RWPE1 (cell line): ENCODE measurements at regions not wholly inside any gene's neighbourhood (a gene's known extent, or its start where the extent isn't known, plus 50 kb on each side); places are given as distances from the start of the nearest gene placed in this dataset.

Experiments used
- CTCF ChIA-PET: fragments of 350-600 bp; sonication (Branson Sonifier 250); formaldehyde crosslinking; extraction: SDS; loops from one replicate; lab custom pipeline; 2021; lab: Yijun Ruan, JAX
- POLR2A ChIA-PET: fragments of 400-600 bp; formaldehyde crosslinking; extraction: SDS; loops from one replicate; lab custom pipeline; 2020; ENCODE audit warnings: antibody characterized with exemption; ENCODE audit not compliant: low non-redundant PET; lab: Yijun Ruan, JAX
- DNase-seq: peaks from one replicate; pipeline ENCODE4 v3.0.0; 2012; ENCODE audit warnings: low spot score
- H3K27ac ChIP-seq: fragments of 450-650 bp; 2 replicates; pipeline ENCODE4 v1.5.1; 2017
- TF ChIP-seq, protein P1 (sequence below): fragments of 450-650 bp; conservative IDR thresholded peaks from 2 replicates; pipeline ENCODE4 v1.5.1; 2017; ENCODE audit warnings: low read depth, mild to moderate bottlenecking

DNA sequence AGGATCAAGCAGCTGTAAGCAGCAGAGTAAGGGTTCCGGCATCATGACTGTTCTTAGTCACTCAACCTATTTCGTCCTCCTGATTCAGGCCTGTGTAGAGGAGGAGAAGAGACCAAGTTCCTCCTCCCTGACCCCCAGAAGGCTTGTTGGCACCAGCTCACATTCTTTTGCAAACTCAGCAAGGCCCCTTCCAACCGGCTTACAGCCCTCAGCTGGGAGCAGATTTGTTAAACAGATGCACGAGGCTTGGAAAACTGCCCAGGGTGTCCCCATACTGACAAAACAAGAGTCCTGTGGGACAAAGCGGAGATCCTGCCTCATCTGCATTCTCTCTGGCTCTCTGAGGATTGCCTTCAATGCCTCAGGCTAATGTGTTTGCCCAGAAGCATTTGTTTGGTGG lies 113.2 kb upstream of the SOX21 start:
- CTCF ChIA-PET: interaction anchor here (0.6 kb wide), 1 partner anchor 671 kb away, joined by 4 read pairs; no protein-coding TSS in a partner anchor
- TF ChIP-seq, protein P1, sequence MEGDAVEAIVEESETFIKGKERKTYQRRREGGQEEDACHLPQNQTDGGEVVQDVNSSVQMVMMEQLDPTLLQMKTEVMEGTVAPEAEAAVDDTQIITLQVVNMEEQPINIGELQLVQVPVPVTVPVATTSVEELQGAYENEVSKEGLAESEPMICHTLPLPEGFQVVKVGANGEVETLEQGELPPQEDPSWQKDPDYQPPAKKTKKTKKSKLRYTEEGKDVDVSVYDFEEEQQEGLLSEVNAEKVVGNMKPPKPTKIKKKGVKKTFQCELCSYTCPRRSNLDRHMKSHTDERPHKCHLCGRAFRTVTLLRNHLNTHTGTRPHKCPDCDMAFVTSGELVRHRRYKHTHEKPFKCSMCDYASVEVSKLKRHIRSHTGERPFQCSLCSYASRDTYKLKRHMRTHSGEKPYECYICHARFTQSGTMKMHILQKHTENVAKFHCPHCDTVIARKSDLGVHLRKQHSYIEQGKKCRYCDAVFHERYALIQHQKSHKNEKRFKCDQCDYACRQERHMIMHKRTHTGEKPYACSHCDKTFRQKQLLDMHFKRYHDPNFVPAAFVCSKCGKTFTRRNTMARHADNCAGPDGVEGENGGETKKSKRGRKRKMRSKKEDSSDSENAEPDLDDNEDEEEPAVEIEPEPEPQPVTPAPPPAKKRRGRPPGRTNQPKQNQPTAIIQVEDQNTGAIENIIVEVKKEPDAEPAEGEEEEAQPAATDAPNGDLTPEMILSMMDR: no peak
- POLR2A ChIA-PET: no interaction called here
- H3K27ac ChIP-seq: no peak overlapping the region
- DNase-seq: no peak

DNA sequence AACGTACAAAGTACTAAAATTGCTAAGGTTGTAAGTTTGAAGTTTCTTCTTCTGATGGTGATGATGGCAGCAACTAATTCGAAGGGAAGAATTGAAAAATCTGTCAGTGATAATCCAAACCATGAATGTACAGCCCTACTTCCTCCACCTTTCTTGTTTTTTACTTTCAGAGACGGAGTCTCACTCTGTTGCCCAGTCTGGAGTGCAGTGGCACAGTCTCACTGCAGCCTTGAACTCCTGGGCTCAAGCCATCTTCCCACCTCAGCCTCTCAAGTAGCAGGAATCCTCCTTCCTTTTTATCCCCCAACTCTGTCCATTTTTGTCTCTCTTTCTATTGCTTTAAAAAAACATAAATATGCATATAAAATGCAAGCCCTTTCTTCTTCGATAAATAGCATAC lies 112.3 kb upstream of the SOX21 start:
- POLR2A ChIA-PET: no interaction called here
- CTCF ChIA-PET: no interaction called here
- DNase-seq: no peak
- TF ChIP-seq, protein P1: no peak
- H3K27ac ChIP-seq: no peak overlapping the region

DNA sequence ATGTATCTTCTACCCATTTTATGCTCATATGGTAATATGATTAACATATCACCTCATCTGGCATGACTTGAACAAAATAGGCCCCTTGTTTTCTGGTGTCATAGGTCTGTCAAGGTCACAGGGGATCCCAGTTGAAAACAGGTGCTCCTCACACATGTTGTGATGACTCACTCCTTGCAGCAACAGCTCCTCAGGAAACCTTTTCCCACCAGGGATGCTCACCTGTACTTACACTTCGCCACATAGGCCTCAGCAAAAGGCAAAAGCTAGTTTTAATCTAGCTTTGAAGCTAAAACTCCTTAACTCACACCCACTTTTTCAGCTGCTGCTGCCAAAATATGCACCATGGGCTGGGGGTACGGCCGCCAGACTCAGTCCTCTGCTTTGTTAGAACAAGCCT lies 110.0 kb upstream of the SOX21 start:
- TF ChIP-seq, protein P1: no peak
- DNase-seq: no peak
- H3K27ac ChIP-seq: no peak overlapping the region
- ChIA-PET CTCF (no interaction called here), POLR2A (no interaction called here)

DNA sequence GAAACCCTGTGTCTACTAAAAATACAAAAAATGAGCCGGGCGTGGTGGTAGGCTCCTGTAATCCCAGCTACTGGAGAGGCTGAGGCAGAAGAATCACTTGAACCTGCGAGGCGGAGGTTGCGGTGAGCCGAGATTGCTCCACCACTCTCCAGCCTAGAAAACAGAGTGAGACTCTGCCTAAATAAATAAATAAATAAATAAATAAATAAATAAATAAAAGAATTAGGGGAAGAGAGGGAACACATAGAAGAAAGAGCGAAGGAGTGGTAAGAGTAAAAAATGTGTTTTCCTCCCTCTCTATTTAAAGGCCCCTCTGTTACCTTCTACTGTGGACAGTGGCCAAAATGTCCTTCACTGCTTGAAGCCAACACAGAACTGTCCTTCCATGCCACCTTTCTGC lies 103.9 kb upstream of the SOX21 start:
- TF ChIP-seq, protein P1: no peak
- CTCF ChIA-PET: no interaction called here
- POLR2A ChIA-PET: no interaction called here
- no peak for DNase-seq
- no peak overlapping the region for H3K27ac ChIP-seq

DNA sequence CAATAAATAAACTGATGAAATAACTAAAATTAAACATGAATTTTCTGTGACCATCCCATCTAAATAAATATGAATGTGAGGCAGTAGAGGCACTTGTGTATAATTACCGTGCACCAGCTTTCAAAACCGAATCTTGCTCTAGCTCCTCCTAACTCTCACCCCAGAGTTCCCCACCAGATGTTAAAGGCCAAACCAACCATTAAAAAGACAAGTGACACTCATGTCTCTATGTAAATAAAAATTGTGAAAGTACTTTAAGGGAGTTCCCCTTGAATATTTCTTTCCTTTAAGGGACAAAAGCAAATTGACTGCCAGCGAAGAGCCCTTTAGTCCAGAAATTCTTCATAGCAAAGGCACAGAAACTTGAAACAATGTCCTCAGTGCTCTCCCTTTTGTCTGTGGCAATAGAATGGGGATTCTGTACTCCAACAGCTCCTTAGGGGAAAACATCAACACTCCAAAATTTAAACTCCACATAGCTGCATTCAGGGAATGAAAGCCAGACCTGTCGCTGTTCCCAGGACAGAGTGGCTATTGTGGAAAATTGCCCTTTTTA lies 101.7 kb upstream of the SOX21 start:
- no peak for DNase-seq
- POLR2A ChIA-PET: no interaction called here
- TF ChIP-seq, protein P1: no peak
- CTCF ChIA-PET: no interaction called here
- H3K27ac ChIP-seq: no peak overlapping the region

DNA sequence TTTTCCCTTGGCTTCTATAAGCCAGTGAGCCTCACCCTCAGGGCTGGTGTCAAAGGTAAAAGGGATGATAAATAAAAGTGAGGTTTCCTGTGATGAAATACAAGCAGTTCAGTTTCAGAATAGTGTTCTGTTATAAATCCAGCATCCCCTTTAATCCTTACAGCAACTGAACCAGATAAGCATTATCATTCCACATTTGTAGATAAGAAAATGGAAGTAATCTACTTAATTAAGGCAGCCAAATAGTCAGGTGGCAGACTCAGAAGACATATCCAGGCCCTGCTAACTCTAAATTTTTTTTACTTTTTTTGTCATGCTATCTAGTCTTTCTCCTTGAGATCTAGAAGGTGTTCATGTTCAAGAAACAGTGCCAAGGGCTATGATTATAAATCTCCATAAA lies 99.4 kb upstream of the SOX21 start:
- CTCF ChIA-PET: interaction anchor here (0.7 kb wide), 1 partner anchor 99 kb away, joined by 4 read pairs; no protein-coding TSS in a partner anchor
- no peak for DNase-seq
- POLR2A ChIA-PET: no interaction called here
- TF ChIP-seq, protein P1: no peak
- H3K27ac ChIP-seq: no peak overlapping the region
